ENCODE measurements at regions not wholly inside any gene's neighbourhood (a gene's known extent, or its start where the extent isn't known, plus 50 kb on each side); places are given as distances from the start of the nearest gene placed in this dataset.

DNA sequence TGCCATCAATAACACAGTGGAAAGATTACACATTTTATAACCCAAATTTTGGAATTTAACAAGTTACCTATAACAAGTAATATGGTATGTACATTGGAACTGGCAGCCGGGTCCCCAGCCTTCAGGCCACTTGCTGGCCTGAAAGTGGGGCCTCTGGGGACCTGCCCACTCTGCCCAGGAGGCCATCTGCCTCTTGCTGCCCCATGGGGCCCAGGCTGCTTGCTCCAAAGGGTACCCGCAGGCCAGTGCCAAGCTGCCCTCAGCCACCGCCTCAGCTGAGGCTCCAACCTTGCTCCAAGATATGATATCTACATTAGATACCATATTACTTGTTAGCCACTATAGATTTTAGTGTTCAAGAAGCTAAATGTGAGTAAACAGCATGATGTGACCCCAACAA is 120.8 kb upstream of the TMEFF2 start:
- intact Hi-C loops (cut with micrococcal nuclease), result no loop called here
- no peaks in the 10 kb centered on the region for H3K9me3 ChIP-seq (replicated peaks; ENCODE audit: control insufficient read depth, insufficient read depth, low read length)
- H3K9me1 ChIP-seq (replicated peaks; ENCODE audit: control insufficient read depth, extremely low read depth, insufficient read depth, low read length), result no peaks in the 10 kb centered on the region
- TF ChIP-seq GATA2 (IDR thresholded peaks at IDR 0.05; ENCODE audit: insufficient read depth, insufficient read length, low read depth, low read length) (no peak), POLR2A (IDR thresholded peaks at IDR 0.05; ENCODE audit: low read depth, low read length) (no peak)
- dilution Hi-C loops (cut with MboI; ENCODE audit: extremely low pct_ligation_motif_present, low sequenced_read_pairs), result no loop called here
- ChIA-PET POLR2A (no interaction called here), CTCF (no interaction called here)
- H3K27ac ChIP-seq (ENCODE audit: insufficient read depth, low read depth, low read length), result no peak overlapping the region
- no peaks in the 10 kb centered on the region for H3K36me3 ChIP-seq (ENCODE audit: control insufficient read depth in 2 of 2, extremely low read depth in 1 of 2, insufficient read depth in 2 of 2, low read length in 2 of 2)
- no peak overlapping the region for H3K4me3 ChIP-seq (replicated peaks in 1 of 3; ENCODE audit: insufficient read depth in 1 of 3, low read depth in 1 of 3, low read length in 3 of 3)
- H3K79me2 ChIP-seq (ENCODE audit: control insufficient read depth, insufficient read depth, low read length), result no peaks in the 10 kb centered on the region
- H2AFZ ChIP-seq (ENCODE audit: low read depth, low read length), result no peak overlapping the region
- FAIRE-seq, result no peak
- no peaks in the 10 kb centered on the region for H3K4me1 ChIP-seq (ENCODE audit: control insufficient read depth, extremely low read depth, insufficient read depth, low read length)
- BruUV-seq (replicated peaks), result no TSS peak
- no peaks in the 10 kb centered on the region for H3K27me3 ChIP-seq (ENCODE audit: control insufficient read depth in 2 of 2, insufficient read depth in 2 of 2, low read length in 2 of 2)
- no peak for DNase-seq (ENCODE audit: low read depth, low spot score)
- H3K4me2 ChIP-seq (ENCODE audit: insufficient read depth, low read length), result no peak overlapping the region
- no peak overlapping the region for H3K9ac ChIP-seq (replicated peaks; ENCODE audit: extremely low read depth, insufficient read depth, low read length)
- H4K20me1 ChIP-seq (replicated peaks; ENCODE audit: control insufficient read depth, extremely low read depth, insufficient read depth, low read length), result no peaks in the 10 kb centered on the region

GRCh38 chr2:192314800-192315481 is 120.2 kb upstream of the TMEFF2 start:
- dilution Hi-C loops (cut with MboI; ENCODE audit: extremely low pct_ligation_motif_present, low sequenced_read_pairs), result no loop called here
- no peak overlapping the region for H3K27ac ChIP-seq (ENCODE audit: insufficient read depth, low read depth, low read length)
- no peaks in the 10 kb centered on the region for H3K9me1 ChIP-seq (replicated peaks; ENCODE audit: control insufficient read depth, extremely low read depth, insufficient read depth, low read length)
- no peak for TF ChIP-seq FOS (IDR thresholded peaks at IDR 0.05; ENCODE audit: borderline replicate concordance, insufficient read depth, low read length)
- no peak for TF ChIP-seq POLR2AphosphoS5 (IDR thresholded peaks at IDR 0.05; ENCODE audit: insufficient read depth, low read depth, low read length)
- no peak for TF ChIP-seq JUN (IDR thresholded peaks at IDR 0.05; ENCODE audit: borderline replicate concordance, insufficient read depth, insufficient read length, low read depth)
- TF ChIP-seq EZH2 (IDR thresholded peaks at IDR 0.05; ENCODE audit: borderline replicate concordance, low read depth, low read length, severe bottlenecking), result no peak
- TF ChIP-seq, protein P1, sequence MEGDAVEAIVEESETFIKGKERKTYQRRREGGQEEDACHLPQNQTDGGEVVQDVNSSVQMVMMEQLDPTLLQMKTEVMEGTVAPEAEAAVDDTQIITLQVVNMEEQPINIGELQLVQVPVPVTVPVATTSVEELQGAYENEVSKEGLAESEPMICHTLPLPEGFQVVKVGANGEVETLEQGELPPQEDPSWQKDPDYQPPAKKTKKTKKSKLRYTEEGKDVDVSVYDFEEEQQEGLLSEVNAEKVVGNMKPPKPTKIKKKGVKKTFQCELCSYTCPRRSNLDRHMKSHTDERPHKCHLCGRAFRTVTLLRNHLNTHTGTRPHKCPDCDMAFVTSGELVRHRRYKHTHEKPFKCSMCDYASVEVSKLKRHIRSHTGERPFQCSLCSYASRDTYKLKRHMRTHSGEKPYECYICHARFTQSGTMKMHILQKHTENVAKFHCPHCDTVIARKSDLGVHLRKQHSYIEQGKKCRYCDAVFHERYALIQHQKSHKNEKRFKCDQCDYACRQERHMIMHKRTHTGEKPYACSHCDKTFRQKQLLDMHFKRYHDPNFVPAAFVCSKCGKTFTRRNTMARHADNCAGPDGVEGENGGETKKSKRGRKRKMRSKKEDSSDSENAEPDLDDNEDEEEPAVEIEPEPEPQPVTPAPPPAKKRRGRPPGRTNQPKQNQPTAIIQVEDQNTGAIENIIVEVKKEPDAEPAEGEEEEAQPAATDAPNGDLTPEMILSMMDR (IDR thresholded peaks at IDR 0.05; ENCODE audit: extremely low read depth in 1 of 2, insufficient read depth in 1 of 2, low read depth in 1 of 2, low read length in 2 of 2), result no peak
- no peak for TF ChIP-seq MYC (IDR thresholded peaks at IDR 0.05; ENCODE audit: low read depth, low read length)
- no peak for TF ChIP-seq POLR2A (IDR thresholded peaks at IDR 0.05; ENCODE audit: low read depth, low read length)
- no peak for TF ChIP-seq MAX (IDR thresholded peaks at IDR 0.05; ENCODE audit: insufficient read depth, insufficient read length)
- no peak for TF ChIP-seq GATA2 (IDR thresholded peaks at IDR 0.05; ENCODE audit: insufficient read depth, insufficient read length, low read depth, low read length)
- ChIA-PET CTCF (interaction anchor here (1.1 kb wide), 1 partner anchor 9 kb away, joined by 3 read pairs; no protein-coding TSS in a partner anchor), POLR2A (no interaction called here)
- H4K20me1 ChIP-seq (replicated peaks; ENCODE audit: control insufficient read depth, extremely low read depth, insufficient read depth, low read length), result no peaks in the 10 kb centered on the region
- no peak overlapping the region for H3K9ac ChIP-seq (replicated peaks; ENCODE audit: extremely low read depth, insufficient read depth, low read length)
- H3K79me2 ChIP-seq (ENCODE audit: control insufficient read depth, insufficient read depth, low read length), result no peaks in the 10 kb centered on the region
- no peaks in the 10 kb centered on the region for H3K4me1 ChIP-seq (ENCODE audit: control insufficient read depth, extremely low read depth, insufficient read depth, low read length)
- no peak overlapping the region for H3K4me2 ChIP-seq (ENCODE audit: insufficient read depth, low read length)
- FAIRE-seq (no peak), DNase-seq (ENCODE audit: low read depth, low spot score) (no peak)
- H3K27me3 ChIP-seq (ENCODE audit: control insufficient read depth in 2 of 2, insufficient read depth in 2 of 2, low read length in 2 of 2), result no peaks in the 10 kb centered on the region
- no peak overlapping the region for H2AFZ ChIP-seq (ENCODE audit: low read depth, low read length)
- no peak overlapping the region for H3K4me3 ChIP-seq (replicated peaks in 1 of 3; ENCODE audit: insufficient read depth in 1 of 3, low read depth in 1 of 3, low read length in 3 of 3)
- no peaks in the 10 kb centered on the region for H3K36me3 ChIP-seq (ENCODE audit: control insufficient read depth in 2 of 2, extremely low read depth in 1 of 2, insufficient read depth in 2 of 2, low read length in 2 of 2)
- H3K9me3 ChIP-seq (replicated peaks; ENCODE audit: control insufficient read depth, insufficient read depth, low read length), result no peaks in the 10 kb centered on the region
- no TSS peak for BruUV-seq (replicated peaks)
- intact Hi-C loops (cut with micrococcal nuclease), result no loop called here

All from endothelial cell of umbilical vein (primary cell).